ENCODE measurements at regions not wholly inside any gene's neighbourhood (a gene's known extent, or its start where the extent isn't known, plus 50 kb on each side); places are given as distances from the start of the nearest gene placed in this dataset.

DNA sequence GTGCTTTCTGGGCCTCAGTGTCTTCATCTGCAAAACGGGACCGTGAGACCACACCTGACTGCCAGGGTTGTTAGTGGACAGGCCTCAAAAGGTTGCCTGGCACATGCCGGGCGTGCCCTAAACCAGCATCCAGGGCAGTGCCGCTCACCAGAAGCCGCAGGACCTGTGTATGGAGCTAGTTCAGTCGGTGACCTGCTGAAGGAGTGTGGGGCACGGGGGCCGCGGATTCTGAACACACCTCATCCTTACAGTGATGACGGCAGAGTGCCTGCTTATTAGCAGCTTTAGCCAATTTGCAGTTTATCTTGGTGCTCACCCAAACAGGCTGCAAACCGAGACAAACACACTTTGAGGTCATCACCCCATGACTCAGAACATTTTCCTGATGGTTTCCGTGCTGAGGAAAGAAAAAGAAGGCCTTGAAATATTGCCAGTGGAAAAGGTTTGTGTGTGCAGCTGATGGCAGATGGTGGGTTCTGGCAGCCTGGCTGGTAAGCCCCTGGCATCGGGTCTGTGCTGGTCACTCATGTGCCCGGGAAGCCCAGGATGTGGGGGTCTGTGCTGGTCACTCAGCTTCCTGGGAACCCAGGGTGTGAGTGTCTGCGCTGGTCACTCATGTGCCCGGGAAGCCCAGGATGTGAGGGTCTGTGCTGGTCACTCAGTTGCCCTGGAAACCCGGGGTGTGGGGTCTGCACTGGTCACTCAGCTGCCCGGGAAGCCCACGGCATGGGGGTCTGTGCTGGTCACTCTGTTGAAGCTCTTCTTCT is 153.8 kb downstream of the ERMARD start:
- no peak for TF ChIP-seq CTCF (conservative IDR thresholded peaks at IDR 0.05)
- no peak for TF ChIP-seq ZFX (IDR thresholded peaks at IDR 0.05)
- H3K27ac ChIP-seq = peak overlapping the region; percentile 11; the same call in 1 of the 2 replicates

GRCh38 chr6:169904051-169904922 is 152.9 kb downstream of the ERMARD start:
- TF ChIP-seq ZFX (IDR thresholded peaks at IDR 0.05) = no peak
- TF ChIP-seq CTCF (conservative IDR thresholded peaks at IDR 0.05) = no peak
- H3K27ac ChIP-seq = peak overlapping the region; percentile 11; the same call in 1 of the 2 replicates

GRCh38 chr6:169903122-169903521 is 151.7 kb downstream of the ERMARD start:
- H3K27ac ChIP-seq = no peak overlapping the region
- no peak for TF ChIP-seq CTCF (conservative IDR thresholded peaks at IDR 0.05)
- no peak for TF ChIP-seq ZFX (IDR thresholded peaks at IDR 0.05)

DNA sequence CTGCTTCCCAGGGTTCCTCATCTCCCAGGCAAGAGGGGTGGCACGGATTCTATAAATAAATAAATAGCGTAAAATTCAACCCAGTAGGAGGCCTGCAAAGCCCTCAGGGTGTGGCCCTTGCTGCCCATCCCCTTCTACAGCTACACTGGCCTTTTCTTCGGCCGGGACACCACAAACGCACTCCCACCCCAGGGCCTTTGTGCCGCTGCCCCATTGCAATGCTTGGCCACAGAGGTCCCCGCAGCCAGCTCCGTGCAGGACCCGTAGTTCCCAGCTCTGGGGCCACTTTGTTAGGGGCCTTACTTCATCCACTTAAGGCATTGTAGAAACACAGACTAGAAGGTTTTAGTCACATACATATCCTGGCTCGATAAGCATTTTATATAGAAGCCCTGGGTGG is 151.2 kb downstream of the ERMARD start:
- no peak for TF ChIP-seq ZFX (IDR thresholded peaks at IDR 0.05)
- TF ChIP-seq CTCF (conservative IDR thresholded peaks at IDR 0.05) = no peak
- H3K27ac ChIP-seq = no peak overlapping the region

GRCh38 chr6:169902070-169902469 is 150.6 kb downstream of the ERMARD start:
- H3K27ac ChIP-seq = no peak overlapping the region
- no peak for TF ChIP-seq ZFX (IDR thresholded peaks at IDR 0.05)
- no peak for TF ChIP-seq CTCF (conservative IDR thresholded peaks at IDR 0.05)

DNA sequence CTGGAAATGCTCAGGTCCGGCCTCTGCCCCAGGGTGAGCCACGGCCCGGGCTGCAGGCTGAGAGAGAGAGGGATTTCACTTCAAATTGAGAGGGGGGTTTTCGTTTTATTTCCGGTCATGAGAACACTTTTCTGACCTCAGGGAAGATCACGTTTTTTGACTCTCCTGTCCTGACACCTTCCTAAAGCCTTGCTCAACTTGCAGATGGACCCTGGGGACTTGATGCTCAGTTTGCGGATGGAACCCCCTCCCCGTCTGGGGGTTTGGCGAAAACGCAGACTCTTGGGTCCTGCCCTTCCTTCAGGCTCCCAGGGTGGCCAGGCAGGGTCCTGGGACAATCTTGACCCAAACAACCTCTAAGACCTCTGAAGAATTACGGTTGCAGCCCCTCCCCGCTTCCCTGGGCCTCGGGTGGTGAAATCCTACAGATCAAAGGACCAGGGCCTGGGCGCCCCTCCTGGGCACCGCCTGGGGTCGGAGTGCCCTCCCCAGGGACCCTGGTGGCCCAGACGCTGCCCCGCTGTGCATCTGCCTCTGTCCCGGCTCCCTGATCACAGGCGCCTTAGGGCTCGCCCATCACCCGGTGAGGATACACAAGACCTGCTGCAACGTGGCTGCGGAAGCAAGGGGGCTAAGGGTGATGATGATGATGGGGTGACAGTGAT is 148.2 kb downstream of the ERMARD start:
- TF ChIP-seq ZFX (IDR thresholded peaks at IDR 0.05) (no peak), CTCF (conservative IDR thresholded peaks at IDR 0.05) (no peak)
- no peak overlapping the region for H3K27ac ChIP-seq

Data from C4-2B (cell line).